ENCODE measurements at regions not wholly inside any gene's neighbourhood (a gene's known extent, or its start where the extent isn't known, plus 50 kb on each side); places are given as distances from the start of the nearest gene placed in this dataset.
A peak's percentile ranks its signal among the peaks of the same experiment; 100 is the strongest.

DNA sequence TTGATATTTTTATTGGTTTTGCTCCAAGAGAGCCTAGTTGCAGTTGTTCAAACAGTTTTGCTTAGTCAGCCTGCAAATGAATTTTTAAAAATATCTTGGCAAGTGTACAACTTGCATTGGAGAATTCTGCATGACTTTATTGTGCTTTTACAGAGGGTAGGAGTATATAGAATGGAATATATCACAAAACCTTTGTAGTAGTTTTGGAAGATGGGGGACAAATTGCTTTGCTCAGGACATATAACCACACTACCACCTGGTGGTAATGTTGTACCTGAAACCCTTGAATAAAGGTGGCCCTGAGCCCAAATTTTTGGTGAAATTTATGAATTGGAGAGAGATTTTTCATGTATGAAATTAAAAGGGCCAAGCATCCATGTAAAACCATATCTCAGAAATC lies 645.2 kb downstream of the MED13L start:
- DNase-seq: no peak

DNA sequence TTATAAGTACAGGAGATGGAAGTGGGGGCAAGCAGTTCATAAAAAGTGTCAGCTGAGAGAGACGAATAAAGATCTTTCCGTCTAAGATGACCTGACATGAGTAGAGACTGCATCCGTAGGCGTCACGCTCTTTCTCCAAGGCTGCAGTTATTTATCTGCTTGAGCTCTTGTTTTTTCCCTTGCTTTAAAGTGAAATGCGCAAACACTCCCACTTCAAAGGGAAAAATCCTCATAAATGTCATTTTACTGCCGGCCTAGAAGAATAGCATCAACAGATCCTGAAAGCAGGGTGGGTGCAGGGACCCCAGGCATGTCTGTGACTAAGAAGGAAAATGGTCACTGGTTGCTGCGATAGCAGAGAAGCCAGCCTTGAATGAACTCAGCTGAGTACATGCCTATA lies 647.4 kb downstream of the MED13L start:
- no peak for DNase-seq

DNA sequence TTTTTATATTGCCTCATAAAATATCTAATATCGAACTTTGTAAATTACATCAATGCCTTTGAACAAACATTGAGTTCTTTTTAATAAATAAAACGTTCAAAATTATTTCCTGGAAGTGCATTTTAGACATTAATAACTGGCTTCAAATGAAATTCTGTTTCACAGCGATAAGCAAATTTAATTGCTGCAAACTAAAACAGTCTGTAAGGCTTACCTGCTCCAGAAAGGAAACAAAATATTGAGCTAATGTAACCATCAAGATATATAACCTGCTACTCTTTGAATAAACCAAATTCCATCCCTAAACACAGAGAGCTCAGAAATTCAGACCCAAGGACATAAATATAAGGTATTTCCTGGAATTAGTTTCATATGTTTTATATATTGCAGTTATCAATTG lies 651.3 kb downstream of the MED13L start:
- no peak for DNase-seq

DNA sequence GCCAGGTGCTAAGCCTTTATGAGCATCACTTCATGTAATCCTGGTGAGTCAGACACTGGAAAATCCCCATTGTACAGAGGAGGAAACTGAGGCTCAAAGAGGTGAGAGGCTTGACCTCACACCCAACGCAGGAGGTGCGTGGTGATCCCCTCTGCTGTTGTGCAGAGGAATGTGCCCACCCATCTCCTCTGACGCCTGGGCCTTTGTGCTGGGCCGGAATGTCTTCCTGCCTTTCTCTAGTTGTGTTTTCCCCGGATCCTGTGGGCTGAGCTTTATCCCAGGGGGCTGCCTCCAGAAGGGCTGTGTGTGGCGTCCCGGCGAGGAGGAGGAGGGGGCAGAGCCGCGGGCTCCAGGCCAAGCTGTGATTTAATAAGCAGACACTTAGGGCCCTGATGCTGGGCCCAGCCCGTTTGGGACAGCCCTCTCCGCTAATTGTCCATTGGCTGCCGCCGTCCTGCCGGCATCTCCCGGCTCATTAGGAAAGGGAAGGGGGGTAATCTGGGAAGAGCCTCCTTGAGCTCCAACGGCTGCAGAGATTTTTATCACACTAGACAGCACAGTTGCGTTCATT lies 653.6 kb downstream of the MED13L start:
- DNase-seq: no peak

DNA sequence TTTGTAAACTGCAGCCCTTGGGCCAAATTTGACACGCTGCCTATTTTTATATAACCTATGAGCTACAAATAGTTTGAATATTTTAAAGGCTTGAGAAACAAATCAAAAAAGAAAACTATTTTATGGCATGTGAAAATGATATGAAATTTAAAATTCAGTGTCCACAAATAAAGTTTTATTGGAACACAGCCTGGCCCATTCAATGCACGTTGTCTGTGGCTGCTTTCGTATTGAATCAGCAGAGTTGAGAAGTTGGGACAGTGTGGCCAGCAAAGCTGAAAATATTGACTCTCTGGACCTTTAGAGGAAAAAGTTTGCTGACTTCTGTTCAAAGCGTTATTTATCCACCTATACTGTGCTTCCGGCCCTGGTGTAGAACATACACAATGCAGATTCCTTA lies 654.2 kb downstream of the MED13L start:
- no peak for DNase-seq

DNA sequence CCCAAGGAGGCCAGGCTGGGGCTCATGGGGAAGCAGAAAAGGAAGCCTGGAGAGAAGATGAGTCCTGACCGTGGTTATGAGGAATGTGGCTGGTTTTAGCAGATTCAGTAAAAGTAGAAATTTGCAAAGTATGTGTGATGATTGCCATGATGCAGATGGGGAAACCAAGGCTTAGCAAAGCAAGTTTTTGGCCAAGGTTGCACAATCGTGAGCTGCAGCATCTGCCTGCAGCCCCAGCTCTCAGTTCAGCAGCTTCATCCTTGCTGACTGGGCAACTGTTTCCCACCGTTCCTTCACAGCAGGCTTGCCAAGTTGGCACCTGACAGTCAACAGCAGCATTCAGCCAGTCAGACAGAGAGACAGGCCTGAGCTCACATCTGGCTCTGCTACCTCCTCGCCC lies 656.7 kb downstream of the MED13L start:
- DNase-seq: no peak

DNA sequence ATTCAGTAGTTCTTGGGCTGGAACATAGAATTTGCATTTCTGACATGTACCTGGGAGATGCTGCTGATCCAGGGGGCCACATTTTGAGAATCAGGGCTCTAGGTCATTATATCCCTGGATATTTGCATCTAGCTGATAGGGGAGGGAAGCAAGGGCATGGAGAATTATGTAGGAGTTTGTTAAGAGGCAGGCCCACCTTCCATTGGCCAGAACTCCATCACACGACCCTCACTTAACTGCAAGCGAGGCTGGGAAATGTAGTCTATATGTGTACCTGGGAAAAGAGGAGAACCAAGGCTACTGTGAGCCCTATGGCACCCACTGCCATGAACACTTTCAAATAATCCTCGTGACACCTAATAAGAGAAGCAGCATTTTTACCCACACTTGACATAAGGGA lies 657.6 kb downstream of the MED13L start:
- DNase-seq: no peak

DNA sequence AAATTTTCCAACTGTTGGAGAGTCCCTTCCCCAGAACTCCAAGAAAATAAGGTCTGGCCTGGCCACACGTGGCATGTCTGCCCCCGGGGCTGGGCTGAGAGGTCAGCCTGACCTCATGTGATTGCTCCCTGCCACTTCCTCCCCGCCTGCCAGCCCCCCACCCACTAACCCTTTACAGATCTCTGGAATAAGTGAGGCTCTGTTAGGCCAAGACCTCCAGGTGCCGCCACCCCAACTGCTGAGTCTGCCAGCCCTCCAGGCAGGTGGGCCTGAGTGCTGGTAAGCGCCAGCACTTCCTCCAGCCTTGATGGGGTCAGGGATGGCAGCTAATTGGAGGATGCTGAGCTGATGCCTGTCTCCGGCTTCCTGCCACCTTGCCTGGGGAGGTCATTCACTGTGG lies 658.4 kb downstream of the MED13L start:
- DNase-seq: no peak

DNA sequence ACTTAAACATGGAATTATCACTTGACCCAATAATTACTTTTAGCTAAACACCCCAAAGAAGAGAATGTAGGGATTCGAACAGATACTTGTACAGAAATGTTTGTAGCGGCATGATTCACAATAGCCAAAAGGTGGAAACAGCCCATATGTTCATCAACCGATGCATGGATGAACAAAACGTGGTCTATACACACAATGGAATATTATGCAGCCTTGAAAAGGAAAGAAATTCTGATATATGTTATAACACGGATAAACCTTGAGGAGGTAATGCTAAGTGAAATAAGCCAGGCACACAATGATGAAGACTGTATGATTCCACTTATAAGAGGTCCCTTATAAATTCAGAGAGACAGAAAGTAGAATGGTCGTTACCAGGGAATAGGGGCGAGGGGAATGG lies 659.4 kb downstream of the MED13L start:
- DNase-seq: no peak

DNA sequence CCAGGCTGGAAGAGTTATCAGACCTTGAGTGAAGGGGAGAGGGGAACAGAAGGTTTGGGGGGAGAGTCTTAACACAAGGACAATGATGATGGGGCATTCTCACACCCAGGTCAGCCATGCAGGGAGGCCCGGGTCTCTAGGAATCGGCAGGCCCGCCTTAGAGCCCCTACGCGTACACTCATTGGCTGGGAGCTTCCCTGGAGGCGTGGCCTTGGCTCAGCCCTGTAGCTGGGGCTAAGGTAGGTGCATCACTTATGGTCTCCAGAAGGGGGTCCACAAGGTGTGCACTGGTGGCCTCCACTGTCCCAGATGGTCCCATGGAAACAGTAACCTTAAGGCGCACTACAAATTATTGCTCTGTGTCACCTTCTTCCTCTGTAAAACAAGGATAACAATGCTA lies 660.1 kb downstream of the MED13L start:
- DNase-seq: no peak

DNA sequence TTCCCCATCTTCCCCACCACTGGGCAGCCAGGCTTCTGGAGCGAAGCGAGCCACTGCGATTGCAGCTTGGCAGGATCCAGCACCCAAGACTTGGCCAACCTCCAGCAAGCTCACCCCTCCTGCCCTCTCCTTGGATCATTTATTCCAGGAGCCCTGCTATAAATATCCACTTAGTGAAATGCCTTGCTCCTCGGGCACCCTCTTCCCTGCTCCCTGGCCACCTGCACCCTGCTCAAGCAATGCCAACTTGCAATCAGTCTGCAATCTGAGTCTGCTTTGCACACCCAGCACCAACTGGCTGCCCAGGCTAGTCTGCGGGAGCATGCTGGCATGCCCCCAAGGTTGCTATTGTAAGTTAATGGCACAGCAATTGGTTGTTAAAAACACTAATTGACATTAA lies 666.0 kb downstream of the MED13L start:
- no peak for DNase-seq

DNA sequence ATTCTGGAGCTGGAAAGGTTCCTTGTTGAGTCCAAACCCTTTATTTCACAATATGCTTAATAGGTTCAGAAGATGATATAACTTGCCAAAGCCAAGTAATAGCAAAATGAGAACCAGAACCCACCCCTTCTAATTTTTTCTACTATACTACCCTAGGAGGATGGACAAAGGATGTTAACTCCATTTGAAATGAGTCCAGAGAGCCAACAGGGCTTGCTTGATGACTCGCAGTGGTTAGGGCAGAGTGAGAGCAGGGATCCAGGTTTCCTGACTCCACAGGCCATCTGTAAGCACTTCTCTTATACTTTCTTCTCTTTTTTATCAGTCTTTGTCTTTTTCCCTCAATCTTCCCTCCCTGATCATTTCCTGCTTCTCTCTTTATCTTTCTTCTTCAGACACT lies 668.1 kb downstream of the MED13L start:
- no peak for DNase-seq

DNA sequence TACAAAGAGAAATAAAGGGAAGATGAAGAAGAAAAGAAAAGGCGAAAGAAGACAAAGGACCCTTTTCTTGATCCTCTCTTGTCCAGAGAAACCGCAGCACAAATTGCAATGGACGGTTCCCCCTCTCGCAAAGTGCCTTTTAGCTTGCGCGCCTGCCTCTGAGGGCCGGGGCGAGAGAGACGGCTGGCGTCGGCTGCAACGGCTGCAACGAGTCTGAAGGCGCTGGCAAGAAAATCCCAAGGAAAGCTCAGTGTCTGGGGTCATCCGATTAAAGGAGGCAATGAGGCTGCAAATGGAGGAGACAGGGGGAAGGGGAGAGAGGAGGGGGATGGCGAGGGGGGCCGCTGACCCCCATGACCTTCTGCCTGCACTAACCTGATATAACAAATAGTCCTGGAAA lies 671.5 kb downstream of the MED13L start:
- no peak for DNase-seq

DNA sequence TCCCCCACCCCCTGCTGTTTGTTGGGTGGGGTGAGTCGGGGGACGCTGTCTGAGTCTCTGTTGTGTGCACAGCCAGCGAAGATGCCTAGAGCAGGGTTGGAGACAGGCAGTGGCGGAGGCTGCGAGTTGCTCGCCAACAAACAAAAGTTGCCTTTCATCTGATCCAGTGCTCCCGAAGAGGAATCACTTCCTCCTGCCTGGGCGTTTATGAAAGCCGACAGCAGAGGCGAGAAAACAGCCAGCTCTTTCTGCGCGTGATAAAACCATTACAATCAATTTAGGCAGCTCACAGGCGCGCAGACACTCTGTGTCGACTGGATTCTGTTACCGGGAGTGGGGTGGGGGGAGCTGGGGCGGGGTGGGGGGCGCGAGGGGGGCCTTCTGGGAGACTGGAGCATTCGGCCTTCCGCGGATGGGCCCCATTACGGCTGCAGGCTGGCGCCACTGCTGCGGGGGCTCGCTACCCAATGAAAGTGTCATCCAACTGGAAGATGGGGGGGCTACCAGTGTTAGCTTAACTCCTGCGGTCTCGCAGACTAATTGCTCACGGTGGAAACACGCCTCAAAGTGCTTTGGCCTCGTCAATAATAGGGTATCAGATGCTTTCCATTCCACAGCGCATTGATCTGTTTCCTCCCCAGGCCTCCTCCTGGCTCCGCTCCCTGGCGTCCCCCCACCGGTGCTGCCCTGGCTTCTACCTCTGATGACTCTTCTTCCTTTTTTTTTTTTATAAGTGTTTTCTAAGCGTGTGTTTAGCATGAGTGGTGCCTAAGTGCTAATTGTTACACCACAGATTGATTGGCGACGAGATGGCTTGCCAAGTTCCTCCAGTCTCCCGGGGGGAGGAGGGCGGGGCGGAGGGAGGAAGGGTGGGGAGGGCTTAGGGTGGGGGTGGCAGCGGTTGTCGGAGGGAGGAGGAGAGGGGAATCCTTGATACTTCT lies 678.4 kb downstream of the MED13L start:
- DNase-seq: no peak

DNA sequence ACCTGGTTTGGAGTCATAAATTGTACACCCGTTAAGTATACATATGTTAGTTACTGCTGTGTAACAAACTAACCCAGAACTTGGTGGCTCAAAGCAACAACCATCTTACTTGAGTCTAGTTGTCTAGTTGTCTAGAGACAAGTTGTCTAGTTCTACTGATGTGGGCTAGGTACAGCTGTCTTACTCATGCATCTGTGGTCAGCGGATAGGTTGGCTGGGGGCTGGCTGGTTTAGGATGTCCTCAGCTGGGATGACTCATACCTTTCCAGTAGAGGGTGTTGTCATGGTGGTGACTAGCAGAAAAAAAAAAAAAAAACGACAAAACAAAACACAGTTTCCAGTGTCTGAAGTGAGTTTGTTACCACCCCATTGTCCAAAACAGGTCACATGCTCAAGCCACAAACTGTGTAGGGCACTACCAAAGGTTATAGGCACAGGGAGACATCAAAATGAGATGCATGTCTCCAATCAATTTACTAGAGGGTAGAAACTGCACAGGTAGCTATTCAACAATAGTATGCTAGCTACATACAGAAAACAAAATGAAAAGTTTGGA lies 680.3 kb downstream of the MED13L start:
- peak; percentile 16 for DNase-seq

DNA sequence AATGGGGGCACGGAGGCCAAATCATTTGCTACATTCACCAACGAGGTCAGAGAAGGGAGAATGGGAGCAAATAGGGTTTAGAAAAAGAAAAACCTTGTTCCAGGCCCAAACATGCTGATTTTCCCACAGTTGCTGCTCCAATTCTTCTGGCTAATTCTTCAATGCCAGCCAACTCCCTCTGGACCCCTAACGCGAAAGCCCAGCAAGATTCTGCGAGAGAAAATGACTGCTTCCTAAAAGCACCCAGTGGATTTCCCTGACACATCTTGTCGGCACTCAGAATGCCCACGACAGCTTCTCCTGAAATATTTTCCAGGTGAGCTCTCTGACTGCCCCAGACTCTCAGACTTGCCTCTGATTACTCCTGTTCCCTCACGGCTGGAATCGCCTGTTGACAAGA lies 689.4 kb downstream of the MED13L start:
- no peak for DNase-seq

DNA sequence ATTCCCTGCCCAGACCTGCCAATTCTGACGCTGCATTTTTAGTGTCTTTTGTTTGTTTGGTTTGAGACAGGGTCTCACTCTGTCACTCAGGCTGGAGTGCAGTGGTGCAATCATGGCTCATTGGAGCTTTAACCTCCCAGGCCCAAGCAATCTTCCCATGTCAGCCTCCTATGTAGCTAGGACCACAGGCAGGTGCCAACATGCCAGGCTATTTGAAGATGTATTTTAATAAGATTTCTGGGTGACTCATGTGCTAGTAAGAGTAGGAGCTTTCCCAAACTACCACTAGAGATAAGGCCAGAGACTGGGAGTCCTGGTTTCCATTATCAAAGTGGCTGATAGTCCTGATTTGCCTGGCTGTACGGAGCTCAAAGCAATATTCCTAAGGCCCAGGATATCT lies 693.3 kb downstream of the MED13L start:
- DNase-seq: no peak

DNA sequence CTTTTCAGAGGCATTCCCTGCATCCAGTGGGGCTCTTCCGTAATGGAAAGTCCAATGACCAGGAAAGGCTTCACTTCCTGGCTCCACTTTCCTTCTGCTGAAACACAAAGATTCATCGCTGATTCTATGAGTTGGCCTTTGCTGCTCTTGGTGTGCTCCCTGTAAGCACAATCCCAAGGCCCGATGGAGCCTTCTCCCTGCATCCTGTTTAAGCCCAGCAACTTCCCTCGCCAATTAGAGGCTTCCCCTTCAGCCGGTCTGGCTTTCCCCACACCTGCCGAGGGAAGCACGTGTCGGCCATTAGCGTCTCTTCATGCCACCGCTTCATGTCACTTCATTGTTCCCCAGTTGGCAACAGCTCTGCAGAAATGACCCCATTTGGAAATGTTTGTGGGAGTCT lies 693.9 kb downstream of the MED13L start:
- no peak for DNase-seq

DNA sequence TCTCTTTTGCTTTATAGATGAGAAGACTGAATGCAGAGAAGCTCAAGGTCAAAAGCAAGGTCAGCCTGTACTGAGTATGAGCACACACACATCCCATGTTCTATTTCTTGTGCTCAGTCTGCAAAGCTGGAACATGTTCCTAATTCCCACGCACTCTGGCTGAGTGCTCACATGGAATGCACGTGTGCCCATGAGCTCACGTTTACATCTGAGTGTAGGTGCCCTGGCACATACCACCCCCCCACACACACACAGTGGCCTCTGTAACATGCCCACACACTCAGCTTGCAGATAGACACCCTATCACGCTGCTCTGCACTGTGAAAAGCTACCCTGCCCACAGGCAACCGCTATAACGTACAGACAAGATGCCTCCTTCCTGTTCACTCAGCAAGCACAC lies 700.1 kb downstream of the MED13L start:
- DNase-seq: no peak

DNA sequence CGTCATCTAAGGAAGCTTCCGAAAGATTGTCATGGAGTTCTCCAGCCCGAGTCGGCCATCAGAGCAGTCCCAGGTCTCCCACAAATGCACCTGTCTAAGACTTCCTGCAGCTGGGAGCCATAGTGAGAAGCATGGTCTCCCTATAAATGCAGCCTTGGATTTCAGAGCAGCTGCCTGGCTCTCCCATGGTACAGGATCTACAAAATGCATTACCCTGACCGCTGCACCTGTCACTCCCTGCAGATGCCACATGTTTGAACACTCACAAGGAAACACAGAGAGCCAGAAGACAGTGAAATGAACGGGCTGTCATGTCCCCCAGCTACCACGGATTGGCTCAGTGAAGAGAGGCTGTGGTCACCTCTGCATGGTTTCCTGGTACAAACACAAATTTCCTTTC lies 702.7 kb downstream of the MED13L start:
- no peak for DNase-seq

DNA sequence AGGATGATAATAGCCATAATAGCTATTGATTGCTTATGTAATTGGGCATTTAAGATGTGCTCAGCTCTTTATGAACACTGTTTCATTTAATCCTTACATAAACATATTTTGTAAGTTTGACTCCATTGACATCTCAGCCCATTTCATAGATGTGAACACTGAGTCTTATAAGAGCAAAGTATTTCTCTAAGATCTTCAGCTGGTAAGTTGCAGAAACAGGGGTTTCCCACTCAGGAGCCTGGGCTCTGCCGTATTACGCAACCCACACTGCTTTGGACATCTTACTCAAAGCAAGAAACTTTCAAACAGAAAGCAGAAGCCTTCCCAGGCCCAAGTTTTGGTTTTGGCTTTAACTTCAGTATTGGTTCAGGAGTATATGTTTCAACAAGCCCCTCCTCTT lies 705.1 kb downstream of the MED13L start:
- peak; percentile 4 for DNase-seq

DNA sequence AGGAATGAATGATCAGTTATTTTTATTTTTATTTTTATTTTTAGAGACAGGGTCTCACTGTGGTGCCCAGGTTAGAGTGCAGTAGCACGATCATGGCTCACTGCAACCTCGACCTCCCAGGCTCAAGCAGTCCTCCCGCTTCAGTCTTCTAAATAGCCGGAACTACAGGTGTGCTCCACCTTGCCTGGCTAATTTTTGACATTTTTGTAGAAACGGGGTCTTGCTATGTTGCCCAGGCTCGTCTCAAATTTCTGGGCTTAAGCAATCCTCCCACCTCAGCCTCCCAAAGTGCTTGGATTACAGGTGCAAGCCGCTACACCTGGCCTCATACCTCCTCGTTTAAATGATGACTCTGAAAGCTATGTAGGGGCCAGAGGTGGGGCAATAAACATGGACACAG lies 706.0 kb downstream of the MED13L start:
- DNase-seq: no peak

DNA sequence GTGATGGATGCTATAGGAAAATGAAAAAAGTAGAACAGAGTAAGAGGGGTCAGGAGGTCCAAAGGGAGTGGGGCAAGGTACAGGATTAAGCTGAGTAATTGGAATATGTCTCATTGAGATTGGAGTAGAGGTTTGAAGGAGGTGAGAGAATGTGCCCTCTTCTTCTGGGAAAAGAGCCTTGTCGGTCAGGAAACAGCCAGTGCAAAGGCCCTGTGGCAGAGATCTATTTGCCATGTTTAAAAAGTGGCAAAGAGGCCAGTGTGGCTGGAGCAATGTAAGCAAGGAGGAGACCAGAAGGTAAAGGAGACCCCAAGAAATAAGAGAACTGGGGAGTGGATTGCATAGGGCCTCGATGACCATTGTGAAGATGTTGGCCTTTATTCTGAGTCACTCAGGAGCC lies 706.5 kb downstream of the MED13L start:
- DNase-seq: no peak

DNA sequence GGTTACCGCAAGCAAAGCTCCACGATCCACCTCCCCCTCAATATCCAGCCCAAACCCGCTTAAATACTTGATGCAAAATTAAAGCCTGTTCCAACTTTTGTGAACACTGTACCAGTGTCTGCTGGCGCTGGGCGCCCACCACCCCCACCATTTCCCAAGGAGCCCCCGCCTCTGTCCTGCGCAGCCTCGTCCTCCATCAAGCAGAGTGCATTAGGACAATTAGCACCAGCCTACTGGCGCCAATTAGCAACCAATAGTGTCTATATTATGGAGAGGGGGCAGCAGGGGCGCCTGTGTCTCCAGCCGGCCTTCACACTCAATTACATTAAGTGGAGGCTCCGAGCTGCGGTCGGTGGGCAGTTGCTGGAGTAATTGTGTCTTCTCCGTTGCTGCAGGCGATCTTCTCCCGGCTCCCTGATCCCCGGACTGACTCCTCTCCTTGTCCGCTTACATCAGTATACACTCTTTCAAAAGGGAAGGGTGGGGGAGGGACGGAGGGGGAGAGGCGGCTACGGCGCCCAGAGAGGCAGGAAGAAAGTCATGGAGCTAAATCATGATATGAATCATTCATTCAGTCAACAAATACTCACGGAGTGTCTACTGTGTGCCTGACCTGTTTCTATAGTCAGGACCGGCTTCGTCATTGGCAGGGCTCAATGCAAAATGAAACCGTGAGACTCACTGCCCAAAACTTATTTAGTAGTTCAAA lies 707.3 kb downstream of the MED13L start:
- DNase-seq: no peak

All from activated CD4-positive, alpha-beta T cell treated with anti-CD3 and anti-CD28 coated beads, Interleukin-2, amount 50 U/mL, for 16 hours (primary cell).